BLaER1 treated with 17β-estradiol and CSF1 and Interleukin-3, amounts not matched to agents 10 nM and 100 nM (cell line): ENCODE measurements at regions not wholly inside any gene's neighbourhood (a gene's known extent, or its start where the extent isn't known, plus 50 kb on each side); places are given as distances from the start of the nearest gene placed in this dataset.

Experiments used
- H3K27ac ChIP-seq, 11 experiments: shearing (Covaris generic); formaldehyde crosslinking; 2 replicates each; pipeline ENCODE4 v1.8.1; 2022
- H3K27me3 ChIP-seq, 11 experiments: shearing (Covaris generic); formaldehyde crosslinking; 2 replicates each; pipeline ENCODE4 v1.8.1; 2022
- H3K36me3 ChIP-seq, 11 experiments: shearing (Covaris generic); formaldehyde crosslinking; 2 replicates each; pipeline ENCODE4 v1.8.1; 2022
- H3K4me1 ChIP-seq, 10 experiments: shearing (Covaris generic); formaldehyde crosslinking; 2 replicates each; pipeline ENCODE4 v1.8.1; 2022
- H3K4me2 ChIP-seq, 11 experiments: shearing (Covaris generic); formaldehyde crosslinking; 2 replicates each; pipeline ENCODE4 v1.8.1; 2022
- H3K4me3 ChIP-seq, 10 experiments: shearing (Covaris generic); formaldehyde crosslinking; 2 replicates each; pipeline ENCODE4 v1.8.1; 2022
- H3K9ac ChIP-seq, 11 experiments: shearing (Covaris generic); formaldehyde crosslinking; 2 replicates each; pipeline ENCODE4 v1.8.1; 2022
- H3K9me3 ChIP-seq, 11 experiments: shearing (Covaris generic); formaldehyde crosslinking; replicated peaks in 1 of 11; 2 replicates each; pipeline ENCODE4 v1.8.1; 2022
- H4K20me1 ChIP-seq, 11 experiments: shearing (Covaris generic); formaldehyde crosslinking; 2 replicates each; pipeline ENCODE4 v1.8.1; 2022
- Cebpa-rat ChIP-seq, 11 experiments: shearing (Covaris generic); IDR thresholded peaks; 2 replicates each; pipeline ENCODE4 v1.8.1; 2022

GRCh38 chr2:111659361-111660333 is 224.3 kb downstream of the ANAPC1 start:
- peak overlapping the region in 5 of 11 experiments; percentile 9 to 59 (median 21); a peak in 4 of 22 replicates for H3K9ac ChIP-seq
- peak overlapping the region; percentile 43 to 82 (median 70) for H3K4me2 ChIP-seq
- H3K27ac ChIP-seq = peak overlapping the region in 10 of 11 experiments; percentile 46 to 79 (median 60); a peak in 19 of 22 replicates
- H3K4me3 ChIP-seq = no peak overlapping the region
- H3K27me3 ChIP-seq = no peaks in the 10 kb centered on the region
- H3K9me3 ChIP-seq = no peaks in the 10 kb centered on the region
- peak in 6 of 11 experiments; percentile 31 to 83 (median 62); a peak in 8 of 22 replicates for TF ChIP-seq Cebpa-rat (IDR thresholded peaks at IDR 0.05)
- H4K20me1 ChIP-seq = no peaks in the 10 kb centered on the region
- no peaks in the 10 kb centered on the region for H3K36me3 ChIP-seq
- peaks cover 33 to 47% (median 41%) of the 10 kb centered on the region in 10 experiments for H3K4me1 ChIP-seq

GRCh38 chr2:111660811-111661210 is 223.2 kb downstream of the ANAPC1 start:
- TF ChIP-seq Cebpa-rat (IDR thresholded peaks at IDR 0.05) = no peak
- peak overlapping the region in 8 of 11 experiments; percentile 43 to 82 (median 72); a peak in 7 of 22 replicates for H3K4me2 ChIP-seq
- peaks cover 33 to 56% (median 44%) of the 10 kb centered on the region in 10 experiments for H3K4me1 ChIP-seq
- H3K27ac ChIP-seq = peak overlapping the region in 4 of 11 experiments; percentile 60 to 79 (median 72); a peak in 5 of 22 replicates
- no peaks in the 10 kb centered on the region for H3K27me3 ChIP-seq
- no peaks in the 10 kb centered on the region for H3K36me3 ChIP-seq
- no peak overlapping the region for H3K4me3 ChIP-seq
- no peaks in the 10 kb centered on the region for H3K9me3 ChIP-seq
- H4K20me1 ChIP-seq = no peaks in the 10 kb centered on the region
- H3K9ac ChIP-seq = no peak overlapping the region

- TF ChIP-seq Cebpa-rat (IDR thresholded peaks at IDR 0.05) = no peak
- Histone ChIP-seq H3K36me3 (no peaks in the 10 kb centered on the region), H3K4me3 (no peak overlapping the region), H3K9me3 (0 out of 22 replicates have a peak, but pooled peaks cover 0 to under 1% (median 0%) of the 10 kb centered on the region in 11 experiments), H4K20me1 (no peaks in the 10 kb centered on the region), H3K9ac (no peak overlapping the region), H3K4me2 (peak overlapping the region in 4 of 11 experiments; percentile 48 to 62 (median 59); a peak in 7 of 22 replicates), H3K4me1 (peaks cover 33 to 58% (median 45%) of the 10 kb centered on the region in 10 experiments), H3K27ac (peak overlapping the region in 3 of 11 experiments; percentile 3 to 10 (median 9); a peak in 2 of 22 replicates), H3K27me3 (no peaks in the 10 kb centered on the region)
Measured at GRCh38 chr2:111661286-111661940, 222.6 kb downstream of the ANAPC1 start.

GRCh38 chr2:111662039-111662770 is 221.8 kb downstream of the ANAPC1 start:
- no peak overlapping the region for H3K9ac ChIP-seq
- H3K27ac ChIP-seq = 0 out of 22 replicates have a peak overlapping the region, but pooled peaks of 1 of the 11 experiments have one; percentile 2
- no peak for TF ChIP-seq Cebpa-rat (IDR thresholded peaks at IDR 0.05)

GRCh38 chr2:111662771-111663470 is 221.1 kb downstream of the ANAPC1 start:
- Histone ChIP-seq H4K20me1 (no peaks in the 10 kb centered on the region), H3K4me3 (no peak overlapping the region), H3K4me2 (peak overlapping the region in 10 of 11 experiments; percentile 2 to 62 (median 32); a peak in 15 of 22 replicates), H3K4me1 (peaks cover 33 to 58% (median 47%) of the 10 kb centered on the region in 10 experiments), H3K9ac (no peak overlapping the region), H3K27me3 (no peaks in the 10 kb centered on the region), H3K36me3 (no peaks in the 10 kb centered on the region), H3K9me3 (peaks cover 0 to 16% (median 6%) of the 10 kb centered on the region in 11 experiments; a peak in 16 of 22 replicates), H3K27ac (peak overlapping the region in 2 of 11 experiments; percentile 7 to 9; a peak in 1 of 22 replicates)
- TF ChIP-seq Cebpa-rat (IDR thresholded peaks at IDR 0.05) = no peak

More at GRCh38 chr2:111662039-111662770, 221.8 kb downstream of the ANAPC1 start:
- peaks cover 33 to 58% (median 45%) of the 10 kb centered on the region in 10 experiments for H3K4me1 ChIP-seq
- no peak overlapping the region for H3K4me3 ChIP-seq
- H3K4me2 ChIP-seq = peak overlapping the region in 10 of 11 experiments; percentile 2 to 62 (median 32); a peak in 14 of 22 replicates
- no peaks in the 10 kb centered on the region for H4K20me1 ChIP-seq
- H3K9me3 ChIP-seq = peaks cover 0 to 9% (median 0%) of the 10 kb centered on the region in 11 experiments; a peak in 7 of 22 replicates
- H3K27me3 ChIP-seq = no peaks in the 10 kb centered on the region
- H3K36me3 ChIP-seq = no peaks in the 10 kb centered on the region

- H4K20me1 ChIP-seq = no peaks in the 10 kb centered on the region
- H3K4me1 ChIP-seq = peaks cover 36 to 64% (median 51%) of the 10 kb centered on the region in 10 experiments
- no peak overlapping the region for H3K4me3 ChIP-seq
- peaks cover 0 to 24% (median 14%) of the 10 kb centered on the region in 11 experiments; a peak in 17 of 22 replicates for H3K9me3 ChIP-seq
- TF ChIP-seq Cebpa-rat (IDR thresholded peaks at IDR 0.05) = no peak
- no peak overlapping the region for H3K27ac ChIP-seq
- H3K9ac ChIP-seq = no peak overlapping the region
- no peaks in the 10 kb centered on the region for H3K27me3 ChIP-seq
- H3K36me3 ChIP-seq = no peaks in the 10 kb centered on the region
- H3K4me2 ChIP-seq = peak overlapping the region in 7 of 11 experiments; percentile 4 to 60 (median 45); a peak in 10 of 22 replicates
Measured at GRCh38 chr2:111663471-111664274, 220.3 kb downstream of the ANAPC1 start.

GRCh38 chr2:111664275-111664850 is 219.6 kb downstream of the ANAPC1 start:
- Histone ChIP-seq H3K27me3 (no peaks in the 10 kb centered on the region), H3K4me2 (no peak overlapping the region; a peak in 1 of 22 replicates), H3K36me3 (no peaks in the 10 kb centered on the region), H3K9me3 (peaks cover 0 to 27% (median 18%) of the 10 kb centered on the region in 11 experiments; a peak in 17 of 22 replicates), H3K9ac (no peak overlapping the region), H3K4me1 (peaks cover 36 to 62% (median 47%) of the 10 kb centered on the region in 10 experiments), H3K4me3 (no peak overlapping the region), H3K27ac (no peak overlapping the region), H4K20me1 (no peaks in the 10 kb centered on the region)
- TF ChIP-seq Cebpa-rat (IDR thresholded peaks at IDR 0.05) = no peak
